GM12878 (cell line): ENCODE measurements at regions not wholly inside any gene's neighbourhood (a gene's known extent, or its start where the extent isn't known, plus 50 kb on each side); places are given as distances from the start of the nearest gene placed in this dataset.

ENCODE experiments used
- ATAC-seq: fragments of 200-7000 bp; cut with Tn5 transposase; 3 replicates; pipeline ENCODE4 v1.9.1; 2020; ENCODE audit warnings: mild to moderate bottlenecking, moderate library complexity
- BruUV-seq: library from RNA; stranded (reverse); fragments of 400-500 nt; replicated peaks from 2 replicates; lab custom pipeline; 2021; lab: Mats Ljungman, UMichigan
- CTCF ChIA-PET: fragments of 300-600 bp; sonication (Branson Sonifier 250); formaldehyde crosslinking; extraction: SDS; loops from one replicate; lab custom pipeline; 2021; ENCODE audit warnings: inconsistent platforms; lab: Yijun Ruan, JAX
- POLR2A ChIA-PET: fragments of 350-600 bp; formaldehyde crosslinking; extraction: SDS; loops from one replicate; lab custom pipeline; 2021; ENCODE audit warnings: inconsistent platforms; lab: Charles Lee
- RAD21 ChIA-PET: fragments of 300-600 bp; sonication (Branson Sonifier 250); formaldehyde crosslinking; loops from one replicate; lab custom pipeline; 2023; ENCODE audit warnings: antibody characterized with exemption; ENCODE audit not compliant: unreplicated experiment; lab: Charles Lee
- SMC1A ChIA-PET: fragments of 300-600 bp; sonication (Branson Sonifier 250); formaldehyde crosslinking; loops from one replicate; lab custom pipeline; 2023; ENCODE audit not compliant: unreplicated experiment, uncharacterized antibody; lab: Charles Lee
- DNase-seq: peaks from one replicate; pipeline ENCODE4 v3.0.0-alpha.2; 2011; ENCODE audit warnings: low read depth, low spot score
- FAIRE-seq: peaks from 3 replicates; lab custom pipeline; 2011; peaks lifted over from hg19 to GRCh38; lab: Jason Lieb, UNC
- H2AFZ ChIP-seq: 2 replicates; pipeline ENCODE4 v1.6.0; 2011; ENCODE audit warnings: low read depth, low read length, control low read depth; ENCODE audit not compliant: control insufficient read depth
- H3K27ac ChIP-seq: 2 replicates; pipeline ENCODE4 v1.5.1; 2011; ENCODE audit warnings: control low read depth; ENCODE audit not compliant: control insufficient read depth, insufficient read depth
- H3K27me3 ChIP-seq, 2 experiments: replicated peaks in 1 of 2; 2 replicates each; pipeline versions ENCODE4 v1.6.0 to v1.6.1; 2011; ENCODE audit warnings: low read length in 1 of 2; ENCODE audit not compliant: control insufficient read depth in 2 of 2, insufficient read depth in 2 of 2
- H3K36me3 ChIP-seq, 2 experiments: 2 replicates each; pipeline ENCODE4 v1.5.1; 2011; ENCODE audit warnings: low read length in 1 of 2; ENCODE audit not compliant: control insufficient read depth in 2 of 2, insufficient read depth in 2 of 2
- H3K4me1 ChIP-seq: 2 replicates; pipeline ENCODE4 v1.6.1; 2011; ENCODE audit warnings: mild to moderate bottlenecking, low read length, moderate library complexity, mixed read lengths; ENCODE audit not compliant: control insufficient read depth, insufficient read depth
- H3K4me2 ChIP-seq: 2 replicates; pipeline ENCODE4 v1.6.0; 2011; ENCODE audit warnings: control low read depth; ENCODE audit not compliant: control insufficient read depth, insufficient read depth
- H3K4me3 ChIP-seq: fragments of 200-600 bp; sonication (generic); 2 replicates; pipeline ENCODE4 v1.5.1; 2016
- H3K79me2 ChIP-seq: 2 replicates; pipeline ENCODE4 v1.6.0; 2011; ENCODE audit warnings: low read length; ENCODE audit not compliant: control insufficient read depth, insufficient read depth
- H3K9ac ChIP-seq: 2 replicates; pipeline ENCODE4 v1.8.0; 2011; ENCODE audit warnings: low read length, control low read depth, mixed read lengths; ENCODE audit not compliant: control insufficient read depth, insufficient read depth
- H3K9me3 ChIP-seq: replicated peaks from 3 replicates; pipeline ENCODE4 v1.5.1; 2011; ENCODE audit warnings: mild to moderate bottlenecking, low read length; ENCODE audit not compliant: control insufficient read depth, insufficient read depth
- H4K20me1 ChIP-seq: 2 replicates; pipeline ENCODE4 v1.6.0; 2011; ENCODE audit not compliant: control insufficient read depth, insufficient read depth
- STAT1 ChIP-seq: fragments of 450-650 bp; conservative IDR thresholded peaks from 2 replicates; pipeline ENCODE4 v1.6.1; 2014; ENCODE audit warnings: antibody characterized with exemption, mild to moderate bottlenecking
- WGBS: methylation state at CpG from one replicate; pipeline ENCODE4 v1.1.6; 2016; ENCODE audit warnings: low lambda C conversion rate; ENCODE audit not compliant: insufficient replicate concordance, insufficient coverage; ENCODE audit errors: missing lambda C conversion rate; 5-methylcytosine and 5-hydroxymethylcytosine counted together
- in situ Hi-C: fragments of 300-500 bp; cut with MboI; formaldehyde crosslinking; loops from 9 replicates; pipeline ENCODE4 v1.14.3; 2018; ENCODE audit warnings: mixed read lengths
- intact Hi-C: fragments of 100-400 bp; cut with micrococcal nuclease; formaldehyde crosslinking; loops from one replicate; pipeline ENCODE4 v1.14.2; 2022; ENCODE audit not compliant: unreplicated experiment
- TF ChIP-seq, protein P1 (sequence below): fragments of 450-650 bp; IDR thresholded peaks from 2 replicates; pipeline ENCODE4 v1.6.1; 2018; ENCODE audit warnings: borderline replicate concordance, mild to moderate bottlenecking; ENCODE audit not compliant: partially characterized antibody
- TF ChIP-seq, protein P2 (sequence below): IDR thresholded peaks from 2 replicates; pipeline ENCODE4 v1.6.1; 2012; ENCODE audit warnings: low read length, inconsistent platforms

GRCh38 chr13:50153401-50153800 is 138.2 kb downstream of the KCNRG start:
- no peak for TF ChIP-seq STAT1
- H3K27ac ChIP-seq: no peak overlapping the region
- ChIA-PET SMC1A (no interaction called here), CTCF (interaction anchor here (1.0 kb wide), 1 partner anchor 15 kb away, joined by 4 read pairs; no protein-coding TSS in a partner anchor), POLR2A (no interaction called here), RAD21 (interaction anchor here (0.9 kb wide), 1 partner anchor 647 kb away, joined by 3 read pairs; no protein-coding TSS in a partner anchor)
- in situ Hi-C loops (no loop called here), intact Hi-C loops (no loop called here)
- FAIRE-seq: no peak
- H3K4me3 ChIP-seq: no peak overlapping the region; the same call in 1 of the 2 replicates
- no peaks in the 10 kb centered on the region for H3K27me3 ChIP-seq
- H3K36me3 ChIP-seq: no peaks in the 10 kb centered on the region
- H3K79me2 ChIP-seq: no peaks in the 10 kb centered on the region
- no TSS peak for BruUV-seq
- DNase-seq: no peak
- no peak for ATAC-seq
- no peak overlapping the region for H3K9ac ChIP-seq
- H3K9me3 ChIP-seq: no peaks in the 10 kb centered on the region
- no peaks in the 10 kb centered on the region for H4K20me1 ChIP-seq
- peak overlapping the region; percentile 31; the same call in 1 of the 2 replicates for H3K4me2 ChIP-seq
- WGBS: 34% methylated on average over 2 of the region's 2 CpGs
- H3K4me1 ChIP-seq: peaks cover 9% of the 10 kb centered on the region; the same call in 1 of the 2 replicates
- no peak overlapping the region for H2AFZ ChIP-seq

DNA sequence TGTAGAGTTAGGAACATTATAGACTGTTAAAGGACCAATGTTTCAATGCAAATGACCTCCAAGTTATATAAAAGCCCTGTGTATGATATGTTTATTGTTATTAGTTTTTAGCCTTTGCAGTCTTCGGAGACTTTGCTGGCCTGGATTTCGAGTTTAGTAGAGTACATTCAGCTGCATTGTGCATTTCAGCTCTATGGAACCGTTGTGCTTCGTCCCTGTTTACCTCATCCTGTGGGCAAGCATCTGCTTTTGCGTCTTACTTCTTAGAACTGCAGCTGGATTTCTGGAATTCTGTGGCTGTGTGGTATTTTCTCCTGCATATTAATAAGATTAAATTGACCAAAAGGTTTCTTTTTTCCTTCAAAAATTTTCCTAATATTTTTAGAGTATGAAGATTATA is 138.6 kb downstream of the KCNRG start:
- H3K9ac ChIP-seq: no peak overlapping the region
- no peaks in the 10 kb centered on the region for H3K9me3 ChIP-seq
- H4K20me1 ChIP-seq: no peaks in the 10 kb centered on the region
- intact Hi-C loops (no loop called here), in situ Hi-C loops (no loop called here)
- no peak for DNase-seq
- H3K79me2 ChIP-seq: no peaks in the 10 kb centered on the region
- H3K27ac ChIP-seq: no peak overlapping the region
- no peak overlapping the region for H3K4me2 ChIP-seq
- H2AFZ ChIP-seq: no peak overlapping the region
- TF ChIP-seq, protein P1, sequence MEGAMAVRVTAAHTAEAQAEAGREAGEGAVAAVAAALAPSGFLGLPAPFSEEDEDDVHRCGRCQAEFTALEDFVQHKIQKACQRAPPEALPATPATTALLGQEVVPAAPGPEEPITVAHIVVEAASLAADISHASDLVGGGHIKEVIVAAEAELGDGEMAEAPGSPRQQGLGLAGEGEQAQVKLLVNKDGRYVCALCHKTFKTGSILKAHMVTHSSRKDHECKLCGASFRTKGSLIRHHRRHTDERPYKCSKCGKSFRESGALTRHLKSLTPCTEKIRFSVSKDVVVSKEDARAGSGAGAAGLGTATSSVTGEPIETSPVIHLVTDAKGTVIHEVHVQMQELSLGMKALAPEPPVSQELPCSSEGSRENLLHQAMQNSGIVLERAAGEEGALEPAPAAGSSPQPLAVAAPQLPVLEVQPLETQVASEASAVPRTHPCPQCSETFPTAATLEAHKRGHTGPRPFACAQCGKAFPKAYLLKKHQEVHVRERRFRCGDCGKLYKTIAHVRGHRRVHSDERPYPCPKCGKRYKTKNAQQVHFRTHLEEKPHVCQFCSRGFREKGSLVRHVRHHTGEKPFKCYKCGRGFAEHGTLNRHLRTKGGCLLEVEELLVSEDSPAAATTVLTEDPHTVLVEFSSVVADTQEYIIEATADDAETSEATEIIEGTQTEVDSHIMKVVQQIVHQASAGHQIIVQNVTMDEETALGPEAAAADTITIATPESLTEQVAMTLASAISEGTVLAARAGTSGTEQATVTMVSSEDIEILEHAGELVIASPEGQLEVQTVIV: no peak
- TF ChIP-seq, protein P2, sequence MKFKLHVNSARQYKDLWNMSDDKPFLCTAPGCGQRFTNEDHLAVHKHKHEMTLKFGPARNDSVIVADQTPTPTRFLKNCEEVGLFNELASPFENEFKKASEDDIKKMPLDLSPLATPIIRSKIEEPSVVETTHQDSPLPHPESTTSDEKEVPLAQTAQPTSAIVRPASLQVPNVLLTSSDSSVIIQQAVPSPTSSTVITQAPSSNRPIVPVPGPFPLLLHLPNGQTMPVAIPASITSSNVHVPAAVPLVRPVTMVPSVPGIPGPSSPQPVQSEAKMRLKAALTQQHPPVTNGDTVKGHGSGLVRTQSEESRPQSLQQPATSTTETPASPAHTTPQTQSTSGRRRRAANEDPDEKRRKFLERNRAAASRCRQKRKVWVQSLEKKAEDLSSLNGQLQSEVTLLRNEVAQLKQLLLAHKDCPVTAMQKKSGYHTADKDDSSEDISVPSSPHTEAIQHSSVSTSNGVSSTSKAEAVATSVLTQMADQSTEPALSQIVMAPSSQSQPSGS: no peak
- peaks cover 12% of the 10 kb centered on the region for H3K4me1 ChIP-seq
- ATAC-seq: no peak
- BruUV-seq: no TSS peak
- ChIA-PET CTCF (interaction anchor here (1.0 kb wide), 1 partner anchor 15 kb away, joined by 4 read pairs; no protein-coding TSS in a partner anchor), SMC1A (no interaction called here), POLR2A (no interaction called here), RAD21 (no interaction called here)
- no peak overlapping the region for H3K4me3 ChIP-seq
- no peaks in the 10 kb centered on the region for H3K27me3 ChIP-seq
- no peaks in the 10 kb centered on the region for H3K36me3 ChIP-seq
- no peak for FAIRE-seq
- WGBS: 46% methylated on average over 5 of the region's 5 CpGs
